ENCODE measurements at regions not wholly inside any gene's neighbourhood (a gene's known extent, or its start where the extent isn't known, plus 50 kb on each side); places are given as distances from the start of the nearest gene placed in this dataset.

DNA sequence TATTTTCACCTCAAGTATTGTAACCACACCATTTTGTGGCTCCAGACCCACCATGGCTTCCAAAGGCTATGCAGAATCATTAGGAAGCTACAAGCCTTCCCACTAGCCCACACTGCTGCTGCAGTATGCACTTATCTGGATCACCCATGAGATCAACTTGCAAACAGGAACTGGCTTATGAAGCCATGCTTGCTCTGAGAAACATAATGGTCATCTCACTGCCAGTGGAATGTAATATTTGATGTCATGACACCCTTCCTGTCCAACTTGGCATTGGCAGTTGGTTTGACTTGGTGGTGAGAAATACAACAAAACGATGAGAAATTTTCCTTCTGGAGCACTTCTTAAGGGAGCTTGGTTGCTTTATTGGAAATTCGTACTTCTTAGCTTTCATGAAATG is 69.3 kb upstream of the FRMD6 start (continued):
- TF ChIP-seq, protein P1, sequence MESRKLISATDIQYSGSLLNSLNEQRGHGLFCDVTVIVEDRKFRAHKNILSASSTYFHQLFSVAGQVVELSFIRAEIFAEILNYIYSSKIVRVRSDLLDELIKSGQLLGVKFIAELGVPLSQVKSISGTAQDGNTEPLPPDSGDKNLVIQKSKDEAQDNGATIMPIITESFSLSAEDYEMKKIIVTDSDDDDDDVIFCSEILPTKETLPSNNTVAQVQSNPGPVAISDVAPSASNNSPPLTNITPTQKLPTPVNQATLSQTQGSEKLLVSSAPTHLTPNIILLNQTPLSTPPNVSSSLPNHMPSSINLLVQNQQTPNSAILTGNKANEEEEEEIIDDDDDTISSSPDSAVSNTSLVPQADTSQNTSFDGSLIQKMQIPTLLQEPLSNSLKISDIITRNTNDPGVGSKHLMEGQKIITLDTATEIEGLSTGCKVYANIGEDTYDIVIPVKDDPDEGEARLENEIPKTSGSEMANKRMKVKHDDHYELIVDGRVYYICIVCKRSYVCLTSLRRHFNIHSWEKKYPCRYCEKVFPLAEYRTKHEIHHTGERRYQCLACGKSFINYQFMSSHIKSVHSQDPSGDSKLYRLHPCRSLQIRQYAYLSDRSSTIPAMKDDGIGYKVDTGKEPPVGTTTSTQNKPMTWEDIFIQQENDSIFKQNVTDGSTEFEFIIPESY (IDR thresholded peaks at IDR 0.05; ENCODE audit: extremely low read depth, insufficient replicate concordance, low read length) = no peak

DNA sequence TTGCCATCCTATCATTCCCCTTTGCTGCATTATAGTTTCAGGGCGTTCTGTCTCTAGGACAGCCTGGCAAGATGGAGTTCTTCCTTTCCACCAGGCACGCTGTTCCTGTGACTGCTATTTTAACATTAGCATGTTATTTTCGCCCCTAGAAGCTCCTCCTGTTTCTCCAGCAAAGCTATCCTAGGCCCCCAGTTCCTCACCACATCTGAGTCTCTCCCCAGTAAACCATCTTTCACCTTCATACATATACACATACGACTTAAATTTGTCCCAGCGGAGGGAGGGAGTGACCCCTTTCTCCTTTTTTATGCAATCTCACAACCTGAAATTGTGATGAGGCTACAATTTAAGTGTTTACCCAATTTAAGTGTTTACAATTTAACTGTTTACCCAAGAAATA is 66.7 kb upstream of the FRMD6 start:
- POLR2A ChIA-PET = no interaction called here
- RAD21 ChIA-PET (ENCODE audit: low non-redundant PET in 1 of 2, low total read pairs in 2 of 2, uncharacterized antibody in 2 of 2, unreplicated experiment in 2 of 2) = no interaction called here
- ATAC-seq (no peak), DNase-seq (ENCODE audit: low read depth, low spot score) (no peak)
- BruUV-seq (replicated peaks) = no TSS peak
- Histone ChIP-seq H3K9me3 (ENCODE audit: control insufficient read depth in 1 of 2, insufficient read depth in 1 of 2, low read depth in 1 of 2, low read length in 2 of 2) (no peaks in the 10 kb centered on the region), H3K9me2 (ENCODE audit: insufficient read depth) (no peaks in the 10 kb centered on the region), H3K4me2 (ENCODE audit: low read length) (no peak overlapping the region), H3K27me3 (ENCODE audit: insufficient read depth, low read length) (no peaks in the 10 kb centered on the region), H3K36me3 (ENCODE audit: control insufficient read depth in 1 of 2, insufficient read depth in 2 of 2, low read length in 2 of 2) (no peaks in the 10 kb centered on the region), H3K9ac (ENCODE audit: low read length) (no peak overlapping the region), H2AFZ (ENCODE audit: low read depth, low read length, poor library complexity, severe bottlenecking) (no peak overlapping the region), H3K4me3 (replicated peaks in 1 of 2; ENCODE audit: low read depth in 1 of 2, low read length in 2 of 2) (no peak overlapping the region), H3K27ac (ENCODE audit: low read depth, low read length) (no peak overlapping the region), H3K4me1 (ENCODE audit: control insufficient read depth in 1 of 2, insufficient read depth in 2 of 2, low read length in 2 of 2) (no peaks in the 10 kb centered on the region), H3K79me2 (ENCODE audit: insufficient read depth, low read length) (no peaks in the 10 kb centered on the region), H4K20me1 (ENCODE audit: insufficient read depth) (no peaks in the 10 kb centered on the region)
- intact Hi-C loops (cut with micrococcal nuclease) = no loop called here
- CTCF ChIA-PET = no interaction called here
- TF ChIP-seq ZFX (IDR thresholded peaks at IDR 0.05) (no peak), YY1 (IDR thresholded peaks at IDR 0.05; ENCODE audit: extremely low read depth, insufficient replicate concordance, low read depth, low read length) (no peak), RAD21 (IDR thresholded peaks at IDR 0.05; ENCODE audit: low read depth) (no peak), CBX3 (IDR thresholded peaks at IDR 0.05; ENCODE audit: low read depth) (no peak), TCF7L2 (IDR thresholded peaks at IDR 0.05; ENCODE audit: borderline replicate concordance, extremely low read depth, insufficient read depth, insufficient read length) (no peak), POLR2AphosphoS5 (IDR thresholded peaks at IDR 0.05; ENCODE audit: low read depth, low read length) (no peak), ZNF274 (IDR thresholded peaks at IDR 0.05; ENCODE audit: low read depth, low read length) (no peak), SRF (IDR thresholded peaks at IDR 0.05; ENCODE audit: low read depth) (no peak), SP1 (IDR thresholded peaks at IDR 0.05; ENCODE audit: low read depth) (no peak)
- TF ChIP-seq, protein P2, sequence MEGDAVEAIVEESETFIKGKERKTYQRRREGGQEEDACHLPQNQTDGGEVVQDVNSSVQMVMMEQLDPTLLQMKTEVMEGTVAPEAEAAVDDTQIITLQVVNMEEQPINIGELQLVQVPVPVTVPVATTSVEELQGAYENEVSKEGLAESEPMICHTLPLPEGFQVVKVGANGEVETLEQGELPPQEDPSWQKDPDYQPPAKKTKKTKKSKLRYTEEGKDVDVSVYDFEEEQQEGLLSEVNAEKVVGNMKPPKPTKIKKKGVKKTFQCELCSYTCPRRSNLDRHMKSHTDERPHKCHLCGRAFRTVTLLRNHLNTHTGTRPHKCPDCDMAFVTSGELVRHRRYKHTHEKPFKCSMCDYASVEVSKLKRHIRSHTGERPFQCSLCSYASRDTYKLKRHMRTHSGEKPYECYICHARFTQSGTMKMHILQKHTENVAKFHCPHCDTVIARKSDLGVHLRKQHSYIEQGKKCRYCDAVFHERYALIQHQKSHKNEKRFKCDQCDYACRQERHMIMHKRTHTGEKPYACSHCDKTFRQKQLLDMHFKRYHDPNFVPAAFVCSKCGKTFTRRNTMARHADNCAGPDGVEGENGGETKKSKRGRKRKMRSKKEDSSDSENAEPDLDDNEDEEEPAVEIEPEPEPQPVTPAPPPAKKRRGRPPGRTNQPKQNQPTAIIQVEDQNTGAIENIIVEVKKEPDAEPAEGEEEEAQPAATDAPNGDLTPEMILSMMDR (IDR thresholded peaks at IDR 0.05 in 2 of 3, conservative IDR thresholded peaks at IDR 0.05 in 1 of 3; ENCODE audit: borderline replicate concordance in 1 of 3, insufficient read depth in 1 of 3, low read depth in 2 of 3, low read length in 2 of 3) = no peak
- TF ChIP-seq, protein P3, sequence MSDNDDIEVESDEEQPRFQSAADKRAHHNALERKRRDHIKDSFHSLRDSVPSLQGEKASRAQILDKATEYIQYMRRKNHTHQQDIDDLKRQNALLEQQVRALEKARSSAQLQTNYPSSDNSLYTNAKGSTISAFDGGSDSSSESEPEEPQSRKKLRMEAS (IDR thresholded peaks at IDR 0.05) = no peak
- TF ChIP-seq, protein P1 (IDR thresholded peaks at IDR 0.05; ENCODE audit: extremely low read depth, insufficient replicate concordance, low read length) = no peak
